ENCODE measurements at regions not wholly inside any gene's neighbourhood (a gene's known extent, or its start where the extent isn't known, plus 50 kb on each side); places are given as distances from the start of the nearest gene placed in this dataset.
"Not testable (repeated sequence)": the region's sequence is repeated elsewhere in the genome, so short reads cannot be mapped to it uniquely, and the experiment has no call there.

- TF ChIP-seq CTCF (IDR thresholded peaks at IDR 0.05; ENCODE audit: low read depth, low read length, missing control alignments) = no peak
- H3K4me3 ChIP-seq (ENCODE audit: low read depth, low read length) = no peak overlapping the region
- no peak for DNase-seq (ENCODE audit: low read depth)
These were observed 83.9 kb upstream of the CPEB2 start for GRCh38 chr4:14918336-14918735.

- TF ChIP-seq CTCF (IDR thresholded peaks at IDR 0.05; ENCODE audit: low read depth, low read length, missing control alignments) = no peak
- DNase-seq (ENCODE audit: low read depth) = no peak
- no peak overlapping the region for H3K4me3 ChIP-seq (ENCODE audit: low read depth, low read length)
These were observed 82.5 kb upstream of the CPEB2 start for GRCh38 chr4:14919785-14920184.

- H3K4me3 ChIP-seq (ENCODE audit: low read depth, low read length) = no peak overlapping the region
- TF ChIP-seq CTCF (IDR thresholded peaks at IDR 0.05; ENCODE audit: low read depth, low read length, missing control alignments) = no peak
These were observed 82.0 kb upstream of the CPEB2 start for GRCh38 chr4:14920237-14920636.

GRCh38 chr4:14920759-14921320, 81.4 kb upstream of the CPEB2 start:
- H3K4me3 ChIP-seq (ENCODE audit: low read depth, low read length) = no peak overlapping the region
- TF ChIP-seq CTCF (IDR thresholded peaks at IDR 0.05; ENCODE audit: low read depth, low read length, missing control alignments) = no peak
- DNase-seq (ENCODE audit: low read depth) = no peak

More at GRCh38 chr4:14920237-14920636, 82.0 kb upstream of the CPEB2 start:
- DNase-seq (ENCODE audit: low read depth) = no peak

- not testable (repeated sequence) for DNase-seq (ENCODE audit: low read depth); H3K4me3 ChIP-seq (ENCODE audit: low read depth, low read length)
These were observed 80.5 kb upstream of the CPEB2 start for GRCh38 chr4:14921781-14922180.

- H3K4me3 ChIP-seq (ENCODE audit: low read depth, low read length) = no peak overlapping the region
- no peak for DNase-seq (ENCODE audit: low read depth)
- no peak for TF ChIP-seq CTCF (IDR thresholded peaks at IDR 0.05; ENCODE audit: low read depth, low read length, missing control alignments)
These were observed 78.0 kb upstream of the CPEB2 start for GRCh38 chr4:14924076-14924811.

- no peak overlapping the region for H3K4me3 ChIP-seq (ENCODE audit: low read depth, low read length)
- no peak for TF ChIP-seq CTCF (IDR thresholded peaks at IDR 0.05; ENCODE audit: low read depth, low read length, missing control alignments)
- no peak for DNase-seq (ENCODE audit: low read depth)
These were observed 77.4 kb upstream of the CPEB2 start for GRCh38 chr4:14924812-14925344.

Measured in GM12864 (cell line).